ENCODE measurements at regions not wholly inside any gene's neighbourhood (a gene's known extent, or its start where the extent isn't known, plus 50 kb on each side); places are given as distances from the start of the nearest gene placed in this dataset.

DNA sequence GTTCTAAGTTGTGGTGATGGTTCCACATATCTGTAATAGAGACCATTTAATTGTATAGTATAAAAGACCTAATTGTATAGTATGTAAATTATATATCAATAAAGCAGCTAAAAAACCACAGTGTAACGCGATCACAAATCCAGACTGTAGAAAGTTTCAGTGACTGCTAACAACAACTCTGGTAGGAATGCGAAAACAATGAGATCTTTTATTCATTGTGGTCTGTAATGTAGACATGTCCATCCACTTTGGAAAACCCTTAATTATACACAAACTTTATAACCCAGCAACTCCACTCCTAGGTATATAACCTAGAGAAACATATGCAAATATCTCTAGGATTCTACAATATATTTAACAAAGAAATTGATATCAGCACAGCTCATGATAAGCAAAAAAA is 549.5 kb downstream of the SLITRK1 start:
- Histone ChIP-seq H2BK20ac (ENCODE audit: low read depth, low read length) (no peak overlapping the region), H3K9ac (ENCODE audit: low read depth, low read length) (no peak overlapping the region), H4K8ac (ENCODE audit: low read depth in 2 of 2, low read length in 2 of 2) (no peak overlapping the region), H4K5ac (ENCODE audit: low read depth, low read length) (no peak overlapping the region), H3K36me3 (ENCODE audit: control insufficient read depth, insufficient read depth, low read length) (no peaks in the 10 kb centered on the region), H3K4me2 (ENCODE audit: low read depth, low read length) (no peak overlapping the region), H3K56ac (ENCODE audit: extremely low read depth, insufficient read depth, low read length) (no peak overlapping the region), H2AK9ac (replicated peaks; ENCODE audit: low read depth, low read length, poor library complexity) (no peak overlapping the region), H2BK120ac (ENCODE audit: low read depth, low read length) (no peak overlapping the region), H3K79me1 (ENCODE audit: low read depth in 1 of 2, low read length in 2 of 2) (no peaks in the 10 kb centered on the region), H3K4ac (ENCODE audit: low read depth, low read length) (no peak overlapping the region), H3K4me1 (ENCODE audit: control insufficient read depth, insufficient read depth, low read length) (no peaks in the 10 kb centered on the region), H2AFZ (replicated peaks; ENCODE audit: low read length, poor library complexity) (no peak overlapping the region), H2BK5ac (ENCODE audit: low read depth, low read length, poor library complexity, severe bottlenecking) (no peak overlapping the region), H3K27ac (ENCODE audit: insufficient read depth, low read length) (no peak overlapping the region), H4K91ac (ENCODE audit: insufficient read depth, low read depth, low read length) (no peak overlapping the region), H3K27me3 (ENCODE audit: control insufficient read depth, insufficient read depth, low read length) (no peaks in the 10 kb centered on the region), H2BK15ac (ENCODE audit: low read depth, low read length) (no peak overlapping the region), H3K9me3 (ENCODE audit: control insufficient read depth, insufficient read depth, low read length) (no peaks in the 10 kb centered on the region), H4K20me1 (ENCODE audit: insufficient read depth, low read length) (no peaks in the 10 kb centered on the region), H2AK5ac (ENCODE audit: low read depth, low read length) (no peak overlapping the region), H3K4me3 (ENCODE audit: insufficient read depth, low read depth, low read length) (no peak overlapping the region), H3K9me1 (ENCODE audit: insufficient read depth, low read length) (no peaks in the 10 kb centered on the region), H3K14ac (replicated peaks; ENCODE audit: low read depth, low read length) (no peak overlapping the region), H3K23ac (ENCODE audit: low read depth, low read length) (no peak overlapping the region), H3K18ac (ENCODE audit: low read depth, low read length) (no peak overlapping the region)
- TF ChIP-seq MXI1 (IDR thresholded peaks at IDR 0.05; ENCODE audit: borderline replicate concordance, low read depth, low read length) (no peak), MAFK (IDR thresholded peaks at IDR 0.05; ENCODE audit: low read depth, low read length) (no peak), RFX5 (IDR thresholded peaks at IDR 0.05; ENCODE audit: low read depth, low read length) (no peak), MAZ (IDR thresholded peaks at IDR 0.05; ENCODE audit: borderline replicate concordance, low read depth, low read length) (no peak), BHLHE40 (IDR thresholded peaks at IDR 0.05; ENCODE audit: low read depth, low read length) (no peak), CHD1 (IDR thresholded peaks at IDR 0.05; ENCODE audit: low read depth, low read length) (no peak), POLR2A (IDR thresholded peaks at IDR 0.05; ENCODE audit: low read depth, low read length) (no peak), RCOR1 (IDR thresholded peaks at IDR 0.05; ENCODE audit: insufficient replicate concordance, low read length) (no peak), NFE2L2 (IDR thresholded peaks at IDR 0.05; ENCODE audit: low read depth, low read length) (no peak), CTCF (conservative IDR thresholded peaks at IDR 0.05; ENCODE audit: low read depth, low read length) (no peak), SMC3 (IDR thresholded peaks at IDR 0.05; ENCODE audit: low read depth, low read length) (no peak), FOS (IDR thresholded peaks at IDR 0.05; ENCODE audit: low read depth, low read length) (no peak), RAD21 (IDR thresholded peaks at IDR 0.05; ENCODE audit: low read length) (no peak)
- DNase-seq (no peak), ATAC-seq (ENCODE audit: low read depth) (no peak)
- ChIA-PET POLR2A (ENCODE audit: unreplicated experiment) (no interaction called here), CTCF (no interaction called here)
- BruUV-seq (replicated peaks): no TSS peak
- intact Hi-C loops (cut with micrococcal nuclease): no loop called here
- dilution Hi-C loops (cut with HindIII; ENCODE audit: low sequenced_read_pairs, unreplicated experiment): no loop called here
- in situ Hi-C loops (cut with MboI; ENCODE audit: low sequenced_read_pairs): no loop called here
- WGBS, 2 experiments (ENCODE audit: extremely low coverage in 2 of 2, insufficient read length in 1 of 2): no CpG with 5 or more reads among the region's 3 CpGs

Data from IMR-90 (cell line).